GM21786 (cell line): ENCODE measurements at regions not wholly inside any gene's neighbourhood (a gene's known extent, or its start where the extent isn't known, plus 50 kb on each side); places are given as distances from the start of the nearest gene placed in this dataset.

Experiments
- ATAC-seq: cut with Tn5 transposase; IDR thresholded peaks from one replicate; pipeline ENCODE4 v1.9.1; 2021; ENCODE audit not compliant: unreplicated experiment

DNA sequence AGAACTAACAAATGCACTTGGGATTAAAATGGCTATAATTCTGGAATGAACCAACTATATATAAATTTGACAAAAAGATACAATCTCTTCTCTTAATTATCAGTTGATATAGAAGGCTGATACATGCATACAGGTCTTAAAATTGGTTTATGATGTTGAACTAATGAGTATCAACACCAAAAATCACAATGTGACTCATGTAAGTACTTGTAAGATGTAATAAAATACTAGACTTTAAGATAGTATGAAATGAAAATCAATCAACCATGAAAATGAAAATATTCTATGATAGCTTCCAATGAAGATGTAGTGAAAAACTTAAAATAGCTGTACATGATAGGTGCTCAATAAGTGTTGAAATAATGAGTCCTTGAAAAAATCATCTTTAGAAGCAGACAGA is 116.6 kb upstream of the SOX5 start:
- ATAC-seq, result no peak

GRCh38 chr12:24062642-24063245 is 113.3 kb upstream of the SOX5 start:
- no peak for ATAC-seq

DNA sequence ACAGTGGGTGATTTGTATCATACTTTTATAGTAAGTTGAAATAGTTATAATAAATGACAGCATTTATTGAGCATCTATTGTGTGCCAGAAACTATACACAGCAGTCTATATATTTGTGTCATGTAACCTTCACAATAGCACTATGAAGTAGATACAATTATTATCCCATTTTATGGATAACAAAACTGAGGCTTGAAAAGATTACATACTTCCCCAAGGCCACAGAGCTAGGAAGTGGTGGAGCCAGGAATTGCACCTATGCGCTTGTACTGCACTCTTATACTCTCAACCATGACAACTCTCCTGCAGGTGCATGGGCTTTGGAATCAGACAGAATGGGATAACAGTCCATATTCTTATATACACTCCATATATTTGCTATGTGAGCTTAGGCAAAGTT is 110.6 kb upstream of the SOX5 start:
- ATAC-seq, result no peak

GRCh38 chr12:24057920-24058476 is 108.5 kb upstream of the SOX5 start:
- ATAC-seq, result no peak

GRCh38 chr12:24055747-24056146 is 106.3 kb upstream of the SOX5 start:
- ATAC-seq, result no peak

DNA sequence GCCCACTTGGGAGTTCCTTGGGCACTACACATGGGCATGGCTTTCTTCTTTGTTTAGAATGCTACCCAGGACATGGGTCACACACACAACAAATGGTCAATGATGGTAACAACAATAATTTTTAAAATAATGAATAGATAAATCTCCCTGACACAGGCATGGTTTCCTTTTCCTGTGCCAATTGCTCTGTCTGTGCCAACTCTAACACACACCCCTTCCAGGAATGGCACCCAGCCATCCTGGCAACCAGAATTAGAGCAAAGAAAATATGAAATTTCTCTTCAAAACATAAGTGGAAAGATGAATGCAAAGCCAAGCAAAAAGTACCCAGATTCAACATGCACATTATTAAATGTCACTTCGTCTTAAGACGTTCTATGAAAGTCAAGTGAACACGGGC is 104.9 kb upstream of the SOX5 start:
- ATAC-seq, result no peak

GRCh38 chr12:24049728-24050127 is 100.3 kb upstream of the SOX5 start:
- ATAC-seq, result no peak

DNA sequence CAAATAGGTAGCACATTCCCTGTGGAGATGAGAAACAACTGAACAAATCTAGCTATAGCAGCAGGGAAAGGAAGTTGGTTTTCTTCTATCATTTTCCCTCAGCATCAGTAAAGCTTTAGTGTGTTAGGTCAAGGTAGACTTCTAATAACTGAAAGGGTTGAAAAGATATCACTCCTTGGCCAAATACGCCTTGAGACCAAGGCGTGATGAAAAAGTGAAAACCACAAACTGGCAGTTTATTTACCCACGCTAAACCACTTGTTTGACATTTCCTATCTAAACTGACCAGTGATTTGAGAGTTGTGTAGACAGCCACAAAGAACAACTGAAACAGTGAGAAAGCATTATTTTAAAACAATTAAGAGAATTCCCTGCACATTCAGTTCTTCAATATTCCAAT is 99.6 kb upstream of the SOX5 start:
- ATAC-seq, result no peak

DNA sequence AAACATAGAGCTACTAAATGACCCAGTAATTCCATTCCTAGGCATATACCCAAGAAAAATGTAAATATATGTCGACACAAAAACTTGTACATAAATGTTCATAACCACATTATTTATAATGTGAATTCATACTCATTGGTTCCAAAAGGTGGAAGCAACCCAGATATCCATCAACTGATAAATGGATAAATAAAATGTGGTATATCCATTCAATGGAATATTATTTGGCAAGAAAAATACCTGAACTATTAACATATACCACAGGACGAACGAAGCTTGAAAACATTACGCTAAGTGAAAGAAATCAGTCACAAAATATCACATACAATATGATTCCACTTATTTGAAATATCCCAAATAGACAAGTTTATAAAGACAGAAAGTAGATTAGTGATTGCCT is 99.0 kb upstream of the SOX5 start:
- ATAC-seq, result no peak

GRCh38 chr12:24047326-24047725 is 97.9 kb upstream of the SOX5 start:
- no peak for ATAC-seq

DNA sequence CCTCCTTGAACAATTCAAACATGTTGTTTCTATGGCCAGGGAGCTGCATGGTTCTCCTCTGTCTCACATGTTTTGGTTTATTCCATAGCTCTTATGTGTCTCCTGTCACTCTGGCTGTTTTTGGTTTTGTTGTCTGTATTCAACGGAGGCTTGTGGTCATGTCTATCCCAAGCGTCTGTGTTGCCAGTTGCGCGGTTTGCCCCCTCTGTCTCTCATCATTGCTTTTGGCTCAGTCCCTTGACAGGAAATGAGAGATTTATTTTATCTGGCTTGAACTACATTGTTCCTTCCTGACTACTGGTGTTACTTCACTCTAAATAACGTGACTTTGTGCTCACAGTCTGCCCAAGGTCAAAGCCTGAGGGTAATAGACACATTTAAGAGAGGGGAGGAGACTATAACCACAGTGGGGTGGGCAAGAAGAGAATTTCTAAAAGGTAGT is 96.4 kb upstream of the SOX5 start:
- ATAC-seq, result no peak

DNA sequence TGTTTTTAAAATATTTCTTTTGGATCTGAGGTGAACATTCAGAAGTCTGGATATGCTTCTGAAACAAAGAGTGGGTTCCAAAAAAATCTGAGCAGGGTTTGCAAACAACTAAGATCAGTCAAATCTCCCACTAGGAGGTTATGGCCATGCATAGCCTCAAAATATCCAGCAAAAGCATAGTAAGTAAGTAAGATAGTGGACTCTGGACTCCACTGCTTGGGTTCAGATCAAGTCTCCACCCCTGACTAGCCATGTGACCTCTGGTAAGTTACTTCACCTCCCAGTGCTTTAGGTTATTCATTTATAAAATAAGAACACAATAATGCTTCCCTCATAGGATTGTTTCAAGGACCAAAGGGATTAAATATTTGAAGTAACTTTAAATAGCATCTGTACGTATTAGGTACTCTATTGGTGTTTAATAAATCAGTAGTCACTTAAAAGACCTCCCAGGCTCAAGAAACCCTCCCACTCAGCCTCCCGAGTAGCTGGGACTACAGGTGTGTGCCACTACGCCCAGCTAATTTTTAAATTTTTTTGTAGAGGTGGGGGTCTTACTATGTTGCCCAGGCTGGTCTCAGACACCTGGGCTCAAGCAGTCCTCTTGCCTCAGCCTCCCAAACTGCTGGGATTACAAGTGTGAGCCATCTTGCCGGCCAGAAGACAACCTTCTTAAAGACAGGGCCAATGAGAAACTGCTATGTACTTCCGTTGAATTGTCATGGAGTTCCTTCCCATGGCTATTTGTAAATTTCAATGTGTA is 95.7 kb upstream of the SOX5 start:
- ATAC-seq, result no peak

DNA sequence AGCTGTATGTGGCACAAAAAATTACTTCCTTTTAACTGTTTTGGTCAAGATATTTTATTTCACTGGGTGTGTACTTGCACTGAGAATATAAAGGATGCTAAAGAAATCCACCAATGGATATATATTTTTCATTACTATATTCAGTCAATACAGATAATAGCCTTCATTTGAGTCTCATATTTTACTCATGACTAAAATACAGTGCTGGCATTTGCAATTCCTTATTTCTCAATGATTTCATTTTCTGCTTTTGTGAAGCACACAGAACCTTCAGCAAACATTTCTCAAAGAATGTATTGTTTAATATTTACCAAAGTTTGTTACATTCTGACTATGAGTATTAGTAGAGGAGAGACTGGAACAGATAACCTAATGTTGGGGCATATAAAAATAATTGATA is 93.2 kb upstream of the SOX5 start:
- ATAC-seq, result no peak

GRCh38 chr12:24039113-24039525 is 89.6 kb upstream of the SOX5 start:
- no peak for ATAC-seq

DNA sequence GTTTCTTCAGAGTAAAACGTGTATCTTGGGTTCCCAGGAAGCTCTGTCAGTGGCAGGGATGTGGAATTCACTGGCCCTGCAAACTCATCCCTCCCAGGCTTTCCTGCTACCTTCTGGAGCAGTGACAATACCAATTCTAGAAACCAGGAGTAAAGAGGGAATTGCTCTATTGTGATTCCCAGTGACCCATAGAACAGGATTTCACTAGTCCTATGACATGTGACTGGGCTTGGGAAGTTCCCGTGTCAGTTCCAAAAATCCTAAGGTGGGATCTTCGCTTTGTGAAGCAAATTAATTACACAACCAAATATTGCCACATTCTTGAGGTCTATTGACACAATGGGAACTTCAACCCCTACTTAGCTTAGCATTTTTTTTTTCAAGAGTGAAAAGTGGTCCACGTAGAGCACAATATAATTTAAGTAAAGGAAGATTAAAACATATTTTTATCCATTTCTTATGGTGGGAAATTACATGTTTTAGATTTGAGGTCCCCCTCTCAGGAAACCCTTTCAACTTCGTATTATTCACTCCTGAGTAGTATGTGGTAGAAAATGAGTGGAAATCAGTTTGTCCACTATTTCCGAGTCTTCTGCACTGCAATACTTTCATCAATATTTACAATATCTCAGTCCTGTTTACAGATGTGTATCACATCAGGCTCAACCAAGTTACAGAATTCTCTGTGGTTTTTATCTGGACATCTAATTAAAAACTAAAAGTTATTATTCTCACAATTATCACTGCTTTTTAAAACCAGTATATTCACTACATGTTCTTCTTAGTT is 88.9 kb upstream of the SOX5 start:
- ATAC-seq, result no peak

DNA sequence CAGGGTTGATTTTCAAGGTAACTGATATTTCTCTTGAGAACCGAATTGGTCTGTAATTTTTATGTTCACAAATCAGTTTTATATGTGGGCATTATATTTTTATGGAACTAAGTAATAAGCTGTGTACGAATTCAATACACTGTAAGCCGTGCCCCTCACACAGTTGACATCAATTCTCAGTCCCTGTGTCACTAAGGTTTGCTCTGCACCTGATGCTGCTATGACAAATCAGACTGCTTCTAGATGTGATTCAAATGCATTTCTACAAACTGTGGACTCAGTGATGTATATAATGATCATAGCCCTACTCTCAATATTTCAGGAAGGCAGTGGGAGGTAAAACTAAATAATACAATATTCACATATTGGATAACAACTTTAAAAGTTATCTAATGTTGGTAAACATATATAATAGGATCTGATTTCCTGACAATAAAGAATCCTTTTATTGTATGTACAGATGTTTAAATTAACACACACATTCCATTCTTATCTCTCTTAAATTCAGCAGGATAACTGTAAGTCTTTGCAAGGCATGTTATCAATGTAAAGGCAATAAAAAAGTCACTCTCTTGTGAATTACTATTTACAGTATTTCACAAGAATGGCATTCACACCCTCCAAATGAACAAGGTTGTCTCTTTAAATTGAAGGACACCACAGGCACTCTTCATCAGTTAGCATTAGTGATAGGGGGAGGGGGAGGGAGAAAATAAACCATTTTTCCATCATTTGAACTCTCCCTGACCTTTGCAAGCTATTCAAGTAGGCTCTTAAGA is 87.2 kb upstream of the SOX5 start:
- no peak for ATAC-seq

DNA sequence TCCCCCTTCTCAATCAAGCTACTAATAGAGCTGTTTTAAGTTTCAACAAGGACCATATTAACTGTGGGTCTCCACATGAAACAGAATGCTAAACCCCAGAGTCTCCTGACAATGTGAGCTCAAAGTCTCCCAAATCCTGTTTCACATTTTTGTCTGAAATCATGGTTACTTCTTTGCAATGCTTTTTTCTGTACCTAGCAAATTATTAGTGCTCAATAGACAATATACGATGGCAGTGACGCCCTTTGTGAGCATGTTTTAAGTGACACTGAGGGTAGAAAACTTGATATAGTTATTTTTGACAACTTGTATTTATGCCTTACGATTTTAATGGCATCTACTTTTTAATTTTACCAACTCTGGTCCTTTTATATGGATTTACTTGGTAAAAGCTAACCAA is 85.4 kb upstream of the SOX5 start:
- ATAC-seq, result no peak

DNA sequence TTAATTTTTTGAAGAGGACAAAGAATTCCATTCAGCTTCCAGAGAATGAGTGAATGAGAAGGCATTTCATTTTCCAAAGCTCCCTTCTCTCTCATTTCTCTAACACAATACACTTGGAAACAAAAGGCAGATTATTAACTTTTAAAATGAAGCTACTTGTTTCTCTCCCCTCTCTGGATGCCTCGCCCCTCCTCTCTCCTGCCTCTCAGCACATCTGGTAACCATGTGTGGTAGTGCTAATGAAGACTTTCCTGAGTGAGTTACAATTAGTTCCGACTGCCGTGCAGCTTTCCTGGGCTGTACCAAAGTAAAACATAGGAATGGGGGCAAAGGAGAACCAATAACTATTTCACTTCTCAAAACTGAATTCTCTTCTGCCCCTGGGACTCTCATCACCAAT is 84.7 kb upstream of the SOX5 start:
- no peak for ATAC-seq

GRCh38 chr12:24027352-24027751 is 77.9 kb upstream of the SOX5 start:
- no peak for ATAC-seq

GRCh38 chr12:24025153-24025798 is 75.8 kb upstream of the SOX5 start:
- ATAC-seq, result no peak

GRCh38 chr12:24023081-24023480 is 73.6 kb upstream of the SOX5 start:
- ATAC-seq, result no peak
